HL-60 (cell line): ENCODE measurements at regions not wholly inside any gene's neighbourhood (a gene's known extent, or its start where the extent isn't known, plus 50 kb on each side); places are given as distances from the start of the nearest gene placed in this dataset.

Source experiments
- CTCF ChIP-seq: IDR thresholded peaks from one replicate; pipeline ENCODE4 v1.5.1; 2011; ENCODE audit warnings: low read length, control low read depth, inconsistent platforms; ENCODE audit not compliant: insufficient read depth
- GABPA ChIP-seq: IDR thresholded peaks from 2 replicates; pipeline ENCODE4 v1.6.1; 2012; ENCODE audit warnings: low read depth
- POLR2AphosphoS5 ChIP-seq: IDR thresholded peaks from 2 replicates; pipeline ENCODE4 v1.6.1; 2012; ENCODE audit warnings: low read depth
- TF ChIP-seq, protein P1 (sequence below): IDR thresholded peaks from 2 replicates; pipeline ENCODE4 v1.6.1; 2012; ENCODE audit warnings: low read depth; ENCODE audit not compliant: insufficient replicate concordance

GRCh38 chr2:176482107-176482506 lies 212.9 kb downstream of the MTX2 start:
- TF ChIP-seq CTCF (no peak), GABPA (no peak), POLR2AphosphoS5 (no peak)
- TF ChIP-seq, protein P1, sequence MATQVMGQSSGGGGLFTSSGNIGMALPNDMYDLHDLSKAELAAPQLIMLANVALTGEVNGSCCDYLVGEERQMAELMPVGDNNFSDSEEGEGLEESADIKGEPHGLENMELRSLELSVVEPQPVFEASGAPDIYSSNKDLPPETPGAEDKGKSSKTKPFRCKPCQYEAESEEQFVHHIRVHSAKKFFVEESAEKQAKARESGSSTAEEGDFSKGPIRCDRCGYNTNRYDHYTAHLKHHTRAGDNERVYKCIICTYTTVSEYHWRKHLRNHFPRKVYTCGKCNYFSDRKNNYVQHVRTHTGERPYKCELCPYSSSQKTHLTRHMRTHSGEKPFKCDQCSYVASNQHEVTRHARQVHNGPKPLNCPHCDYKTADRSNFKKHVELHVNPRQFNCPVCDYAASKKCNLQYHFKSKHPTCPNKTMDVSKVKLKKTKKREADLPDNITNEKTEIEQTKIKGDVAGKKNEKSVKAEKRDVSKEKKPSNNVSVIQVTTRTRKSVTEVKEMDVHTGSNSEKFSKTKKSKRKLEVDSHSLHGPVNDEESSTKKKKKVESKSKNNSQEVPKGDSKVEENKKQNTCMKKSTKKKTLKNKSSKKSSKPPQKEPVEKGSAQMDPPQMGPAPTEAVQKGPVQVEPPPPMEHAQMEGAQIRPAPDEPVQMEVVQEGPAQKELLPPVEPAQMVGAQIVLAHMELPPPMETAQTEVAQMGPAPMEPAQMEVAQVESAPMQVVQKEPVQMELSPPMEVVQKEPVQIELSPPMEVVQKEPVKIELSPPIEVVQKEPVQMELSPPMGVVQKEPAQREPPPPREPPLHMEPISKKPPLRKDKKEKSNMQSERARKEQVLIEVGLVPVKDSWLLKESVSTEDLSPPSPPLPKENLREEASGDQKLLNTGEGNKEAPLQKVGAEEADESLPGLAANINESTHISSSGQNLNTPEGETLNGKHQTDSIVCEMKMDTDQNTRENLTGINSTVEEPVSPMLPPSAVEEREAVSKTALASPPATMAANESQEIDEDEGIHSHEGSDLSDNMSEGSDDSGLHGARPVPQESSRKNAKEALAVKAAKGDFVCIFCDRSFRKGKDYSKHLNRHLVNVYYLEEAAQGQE, result no peak
